Stomach (tissue), 4 donors: ENCODE measurements at regions not wholly inside any gene's neighbourhood (a gene's known extent, or its start where the extent isn't known, plus 50 kb on each side); places are given as distances from the start of the nearest gene placed in this dataset.

Experiments used
- POLR2A ChIP-seq, 4 donors: fragments of 450-650 bp; IDR thresholded peaks; one replicate each; pipeline ENCODE4 v1.6.1; 2016; ENCODE audit warnings: antibody characterized with exemption in 4 of 4, control low read depth in 2 of 4, mild to moderate bottlenecking in 1 of 4, moderate library complexity in 1 of 4
- POLR2AphosphoS5 ChIP-seq, 3 donors: sonication (generic); formaldehyde crosslinking; IDR thresholded peaks; one replicate each; pipeline ENCODE4 v1.6.1; 2016; ENCODE audit warnings: antibody characterized with exemption in 3 of 3

GRCh38 chr9:80061096-80061495 is 489.3 kb downstream of the TLE4 start:
- no peak for TF ChIP-seq POLR2AphosphoS5 (IDR thresholded peaks at IDR 0.05)
- TF ChIP-seq POLR2A (IDR thresholded peaks at IDR 0.05): no peak
